ENCODE measurements at regions not wholly inside any gene's neighbourhood (a gene's known extent, or its start where the extent isn't known, plus 50 kb on each side); places are given as distances from the start of the nearest gene placed in this dataset.

DNA sequence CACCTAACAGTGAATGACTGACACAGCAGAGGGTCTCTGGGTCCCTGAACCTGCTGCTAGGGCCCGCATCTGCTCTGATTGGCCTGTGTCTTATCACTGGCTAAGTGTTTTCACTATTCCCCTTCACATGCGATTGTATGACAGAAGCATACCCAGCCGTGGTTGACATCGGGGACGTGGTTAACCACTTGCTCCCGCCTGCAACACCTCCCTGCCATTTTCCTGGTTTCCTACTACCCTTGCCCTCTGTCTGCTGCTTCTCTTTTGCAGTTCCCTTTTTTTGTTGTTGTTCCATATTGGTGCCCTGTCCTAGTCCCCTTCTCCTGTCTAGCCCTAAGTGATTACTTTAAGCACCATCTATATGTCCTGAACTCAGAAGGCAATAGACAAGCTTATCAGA, 177.0 kb downstream of the RGS9 start:
- CTCF ChIA-PET = no interaction called here
- no peak overlapping the region for H4K5ac ChIP-seq (ENCODE audit: low read depth, low read length)
- in situ Hi-C loops (cut with MboI; ENCODE audit: low sequenced_read_pairs) = no loop called here
- BruUV-seq (replicated peaks) = no TSS peak
- ATAC-seq (ENCODE audit: low read depth) (no peak), DNase-seq (no peak)
- no peak overlapping the region for H2BK5ac ChIP-seq (ENCODE audit: low read depth, low read length, poor library complexity, severe bottlenecking)
- H4K8ac ChIP-seq (ENCODE audit: low read depth in 2 of 2, low read length in 2 of 2) = no peak overlapping the region
- no peak overlapping the region for H3K4ac ChIP-seq (ENCODE audit: low read depth, low read length)
- dilution Hi-C loops (cut with HindIII; ENCODE audit: low sequenced_read_pairs, unreplicated experiment) = no loop called here
- peaks cover 41% of the 10 kb centered on the region for H3K27me3 ChIP-seq (ENCODE audit: control insufficient read depth, insufficient read depth, low read length)
- no peaks in the 10 kb centered on the region for H4K20me1 ChIP-seq (ENCODE audit: insufficient read depth, low read length)
- no peaks in the 10 kb centered on the region for H3K4me1 ChIP-seq (ENCODE audit: control insufficient read depth, insufficient read depth, low read length)
- H2BK15ac ChIP-seq (ENCODE audit: low read depth, low read length) = no peak overlapping the region
- H3K14ac ChIP-seq (replicated peaks; ENCODE audit: low read depth, low read length) = no peak overlapping the region
- no peak overlapping the region for H4K91ac ChIP-seq (ENCODE audit: insufficient read depth, low read depth, low read length)
- no peak overlapping the region for H2AFZ ChIP-seq (replicated peaks; ENCODE audit: low read length, poor library complexity)
- no peak overlapping the region for H3K9ac ChIP-seq (ENCODE audit: low read depth, low read length)
- no peak overlapping the region for H2BK120ac ChIP-seq (ENCODE audit: low read depth, low read length)
- H3K9me1 ChIP-seq (ENCODE audit: insufficient read depth, low read length) = no peaks in the 10 kb centered on the region
- no peak overlapping the region for H2BK20ac ChIP-seq (ENCODE audit: low read depth, low read length)
- no peak overlapping the region for H3K56ac ChIP-seq (ENCODE audit: extremely low read depth, insufficient read depth, low read length)
- intact Hi-C loops (cut with micrococcal nuclease) = no loop called here
- H3K36me3 ChIP-seq (ENCODE audit: control insufficient read depth, insufficient read depth, low read length) = no peaks in the 10 kb centered on the region
- no peak overlapping the region for H3K27ac ChIP-seq (ENCODE audit: insufficient read depth, low read length)
- no peak overlapping the region for H3K4me3 ChIP-seq (ENCODE audit: insufficient read depth, low read depth, low read length)
- TF ChIP-seq NFE2L2 (IDR thresholded peaks at IDR 0.05; ENCODE audit: low read depth, low read length) = no peak
- no peak for TF ChIP-seq CEBPB (IDR thresholded peaks at IDR 0.05; ENCODE audit: low read depth, low read length)
- TF ChIP-seq, protein P1, sequence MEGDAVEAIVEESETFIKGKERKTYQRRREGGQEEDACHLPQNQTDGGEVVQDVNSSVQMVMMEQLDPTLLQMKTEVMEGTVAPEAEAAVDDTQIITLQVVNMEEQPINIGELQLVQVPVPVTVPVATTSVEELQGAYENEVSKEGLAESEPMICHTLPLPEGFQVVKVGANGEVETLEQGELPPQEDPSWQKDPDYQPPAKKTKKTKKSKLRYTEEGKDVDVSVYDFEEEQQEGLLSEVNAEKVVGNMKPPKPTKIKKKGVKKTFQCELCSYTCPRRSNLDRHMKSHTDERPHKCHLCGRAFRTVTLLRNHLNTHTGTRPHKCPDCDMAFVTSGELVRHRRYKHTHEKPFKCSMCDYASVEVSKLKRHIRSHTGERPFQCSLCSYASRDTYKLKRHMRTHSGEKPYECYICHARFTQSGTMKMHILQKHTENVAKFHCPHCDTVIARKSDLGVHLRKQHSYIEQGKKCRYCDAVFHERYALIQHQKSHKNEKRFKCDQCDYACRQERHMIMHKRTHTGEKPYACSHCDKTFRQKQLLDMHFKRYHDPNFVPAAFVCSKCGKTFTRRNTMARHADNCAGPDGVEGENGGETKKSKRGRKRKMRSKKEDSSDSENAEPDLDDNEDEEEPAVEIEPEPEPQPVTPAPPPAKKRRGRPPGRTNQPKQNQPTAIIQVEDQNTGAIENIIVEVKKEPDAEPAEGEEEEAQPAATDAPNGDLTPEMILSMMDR (conservative IDR thresholded peaks at IDR 0.05; ENCODE audit: low read depth, low read length) = no peak
- no peak for TF ChIP-seq MAFK (IDR thresholded peaks at IDR 0.05; ENCODE audit: low read depth, low read length)
- no peak for TF ChIP-seq POLR2A (IDR thresholded peaks at IDR 0.05; ENCODE audit: low read depth, low read length)
- TF ChIP-seq RAD21 (IDR thresholded peaks at IDR 0.05; ENCODE audit: low read length) = no peak
- no peak for TF ChIP-seq SMC3 (IDR thresholded peaks at IDR 0.05; ENCODE audit: low read depth, low read length)
- TF ChIP-seq BHLHE40 (IDR thresholded peaks at IDR 0.05; ENCODE audit: low read depth, low read length) = no peak
- no peak for TF ChIP-seq USF2 (IDR thresholded peaks at IDR 0.05; ENCODE audit: low read depth, low read length)
- TF ChIP-seq RFX5 (IDR thresholded peaks at IDR 0.05; ENCODE audit: low read depth, low read length) = no peak
- TF ChIP-seq, protein P2, sequence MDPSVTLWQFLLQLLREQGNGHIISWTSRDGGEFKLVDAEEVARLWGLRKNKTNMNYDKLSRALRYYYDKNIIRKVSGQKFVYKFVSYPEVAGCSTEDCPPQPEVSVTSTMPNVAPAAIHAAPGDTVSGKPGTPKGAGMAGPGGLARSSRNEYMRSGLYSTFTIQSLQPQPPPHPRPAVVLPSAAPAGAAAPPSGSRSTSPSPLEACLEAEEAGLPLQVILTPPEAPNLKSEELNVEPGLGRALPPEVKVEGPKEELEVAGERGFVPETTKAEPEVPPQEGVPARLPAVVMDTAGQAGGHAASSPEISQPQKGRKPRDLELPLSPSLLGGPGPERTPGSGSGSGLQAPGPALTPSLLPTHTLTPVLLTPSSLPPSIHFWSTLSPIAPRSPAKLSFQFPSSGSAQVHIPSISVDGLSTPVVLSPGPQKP (IDR thresholded peaks at IDR 0.05; ENCODE audit: borderline replicate concordance, low read depth, low read length) = no peak
- TF ChIP-seq RCOR1 (IDR thresholded peaks at IDR 0.05; ENCODE audit: insufficient replicate concordance, low read length) = no peak
- no peak for TF ChIP-seq FOS (IDR thresholded peaks at IDR 0.05; ENCODE audit: low read depth, low read length)
- TF ChIP-seq CHD1 (IDR thresholded peaks at IDR 0.05; ENCODE audit: low read depth, low read length) = no peak
- no peak for TF ChIP-seq MAZ (IDR thresholded peaks at IDR 0.05; ENCODE audit: borderline replicate concordance, low read depth, low read length)
- no peak for TF ChIP-seq MXI1 (IDR thresholded peaks at IDR 0.05; ENCODE audit: borderline replicate concordance, low read depth, low read length)
- H3K18ac ChIP-seq (ENCODE audit: low read depth, low read length) = no peak overlapping the region
- POLR2A ChIA-PET (ENCODE audit: unreplicated experiment) = no interaction called here
- WGBS, 2 experiments (ENCODE audit: extremely low coverage in 2 of 2, insufficient read length in 1 of 2) = 66% methylated on average over 6 of the region's 6 CpGs; no CpG with 5 or more reads in 1 of the 2 experiments
- H3K79me1 ChIP-seq (ENCODE audit: low read depth in 1 of 2, low read length in 2 of 2) = no peaks in the 10 kb centered on the region
- H2AK5ac ChIP-seq (ENCODE audit: low read depth, low read length) = no peak overlapping the region
- H3K9me3 ChIP-seq (ENCODE audit: control insufficient read depth, insufficient read depth, low read length) = peaks cover 2% of the 10 kb centered on the region; the same call in 1 of the 2 replicates
- no peak overlapping the region for H2AK9ac ChIP-seq (replicated peaks; ENCODE audit: low read depth, low read length, poor library complexity)
- no peak overlapping the region for H3K23ac ChIP-seq (ENCODE audit: low read depth, low read length)
- no peak overlapping the region for H3K4me2 ChIP-seq (ENCODE audit: low read depth, low read length)

Data from IMR-90 (cell line).